Mesenchymal stem cell (in vitro differentiated cells and primary cell): ENCODE measurements at regions not wholly inside any gene's neighbourhood (a gene's known extent, or its start where the extent isn't known, plus 50 kb on each side); places are given as distances from the start of the nearest gene placed in this dataset.
A peak's percentile ranks its signal among the peaks of the same experiment; 100 is the strongest.

Source experiments
- DNase-seq: peaks from one replicate; pipeline ENCODE4 v3.0.0-alpha.2; 2013
- H2AFZ ChIP-seq: one replicate; pipeline ENCODE4 v1.6.1; 2013; ENCODE audit warnings: low read depth, mild to moderate bottlenecking, control low read depth, inconsistent platforms, low read length, moderate library complexity
- H2AK5ac ChIP-seq: 2 replicates; pipeline ENCODE4 v1.6.1; 2013; ENCODE audit warnings: low read length, moderate library complexity, mild to moderate bottlenecking, inconsistent platforms; ENCODE audit not compliant: severe bottlenecking
- H2BK120ac ChIP-seq: one replicate; pipeline ENCODE4 v1.6.1; 2013; ENCODE audit warnings: low read depth, mild to moderate bottlenecking, inconsistent platforms, low read length, moderate library complexity
- H2BK12ac ChIP-seq, 2 experiments: one replicate each; pipeline ENCODE4 v1.6.1; 2013; ENCODE audit warnings: inconsistent platforms in 2 of 2, low read length in 2 of 2, mild to moderate bottlenecking in 2 of 2, moderate library complexity in 2 of 2, control low read depth in 1 of 2
- H2BK15ac ChIP-seq: one replicate; pipeline ENCODE4 v1.6.1; 2013; ENCODE audit warnings: mild to moderate bottlenecking, low read depth, inconsistent platforms; ENCODE audit not compliant: poor library complexity, severe bottlenecking
- H2BK5ac ChIP-seq: 2 replicates; pipeline ENCODE4 v1.6.1; 2013; ENCODE audit warnings: low read depth, mild to moderate bottlenecking, low read length, control low read depth, inconsistent platforms; ENCODE audit not compliant: poor library complexity, severe bottlenecking
- H3K14ac ChIP-seq, 2 experiments: one replicate each; pipeline ENCODE4 v1.6.1; 2013; ENCODE audit warnings: inconsistent platforms in 2 of 2, low read length in 2 of 2, control low read depth in 1 of 2, mild to moderate bottlenecking in 1 of 2, moderate library complexity in 1 of 2
- H3K18ac ChIP-seq, 2 experiments: one replicate each; pipeline ENCODE4 v1.6.1; 2013; ENCODE audit warnings: inconsistent platforms in 2 of 2, low read length in 2 of 2, control low read depth in 1 of 2, low read depth in 1 of 2, mild to moderate bottlenecking in 1 of 2
- H3K23ac ChIP-seq, 2 experiments: one replicate each; pipeline ENCODE4 v1.6.1; 2013; ENCODE audit warnings: inconsistent platforms in 2 of 2, low read length in 2 of 2, mild to moderate bottlenecking in 2 of 2, moderate library complexity in 2 of 2, control low read depth in 1 of 2
- H3K27ac ChIP-seq: 2 replicates; pipeline ENCODE4 v1.5.1; 2013; ENCODE audit warnings: mild to moderate bottlenecking, moderate library complexity, low read length, control low read depth, inconsistent platforms; ENCODE audit not compliant: poor library complexity, severe bottlenecking
- H3K27me3 ChIP-seq, 2 experiments: 2 replicates each; pipeline versions ENCODE4 v1.6.1 to v1.7.0; 2013; ENCODE audit warnings: low read length in 2 of 2, mild to moderate bottlenecking in 2 of 2, moderate library complexity in 2 of 2, control low read depth in 1 of 2, inconsistent platforms in 1 of 2; ENCODE audit not compliant: control insufficient read depth in 1 of 2, insufficient read depth in 1 of 2
- H3K36me3 ChIP-seq, 2 experiments: 2 replicates each; pipeline versions ENCODE4 v1.6.1 to v1.7.0; 2013; ENCODE audit warnings: low read length in 2 of 2, control low read depth in 1 of 2, inconsistent platforms in 1 of 2, low read depth in 1 of 2, mild to moderate bottlenecking in 1 of 2; ENCODE audit not compliant: insufficient read depth in 2 of 2, control insufficient read depth in 1 of 2
- H3K4ac ChIP-seq, 2 experiments: one replicate each; pipeline ENCODE4 v1.6.1; 2013; ENCODE audit warnings: inconsistent platforms in 2 of 2, low read length in 2 of 2, mild to moderate bottlenecking in 2 of 2, moderate library complexity in 2 of 2, control low read depth in 1 of 2, low read depth in 1 of 2
- H3K4me1 ChIP-seq: 2 replicates; pipeline ENCODE4 v1.6.1; 2013; ENCODE audit warnings: low read depth, low read length, control low read depth; ENCODE audit not compliant: control insufficient read depth, insufficient read depth
- H3K4me2 ChIP-seq: 2 replicates; pipeline ENCODE4 v1.6.1; 2013; ENCODE audit warnings: low read length, mild to moderate bottlenecking, inconsistent platforms; ENCODE audit not compliant: poor library complexity, severe bottlenecking
- H3K4me3 ChIP-seq, 2 experiments: 2 replicates each; pipeline versions ENCODE4 v1.5.1 to v1.7.0; 2013; ENCODE audit warnings: low read length in 2 of 2, mild to moderate bottlenecking in 2 of 2, control low read depth in 1 of 2, low read depth in 1 of 2; ENCODE audit not compliant: insufficient read depth in 1 of 2
- H3K79me1 ChIP-seq: replicated peaks from 2 replicates; pipeline ENCODE4 v1.6.1; 2013; ENCODE audit warnings: mild to moderate bottlenecking, control low read depth, low read length, inconsistent platforms; ENCODE audit not compliant: poor library complexity, severe bottlenecking
- H3K9ac ChIP-seq: 2 replicates; pipeline ENCODE4 v1.7.0; 2013; ENCODE audit warnings: mild to moderate bottlenecking, low read length, moderate library complexity
- H3K9me3 ChIP-seq: 2 replicates; pipeline ENCODE4 v1.7.0; 2013; ENCODE audit warnings: mild to moderate bottlenecking, low read length; ENCODE audit not compliant: control insufficient read depth
- H4K8ac ChIP-seq: one replicate; pipeline ENCODE4 v1.6.1; 2013; ENCODE audit warnings: inconsistent platforms, mild to moderate bottlenecking, low read length, moderate library complexity
- H4K91ac ChIP-seq: one replicate; pipeline ENCODE4 v1.6.1; 2013; ENCODE audit warnings: mild to moderate bottlenecking, low read length, inconsistent platforms
- WGBS: methylation state at CpG from one replicate; pipeline ENCODE4 v1.1.7; 2013; ENCODE audit warnings: mixed read lengths; 5-methylcytosine and 5-hydroxymethylcytosine counted together

DNA sequence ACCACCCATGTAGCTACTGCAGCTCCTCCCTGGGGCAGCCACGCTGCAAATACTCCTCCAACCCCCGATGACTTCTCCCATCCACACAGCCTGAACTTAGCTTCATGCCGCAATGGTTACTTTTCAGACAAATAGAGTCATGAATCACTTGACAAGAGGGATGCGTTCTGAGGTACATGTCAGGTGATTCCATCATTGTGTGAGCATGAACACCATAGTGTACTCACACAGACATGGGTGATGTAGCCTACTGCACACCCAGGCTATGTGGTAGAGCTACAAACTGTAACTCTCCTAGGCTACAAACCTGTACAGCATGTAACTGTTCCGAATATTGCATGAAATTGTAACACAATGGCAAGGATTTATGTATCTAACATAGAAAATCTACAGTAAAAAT, 298.5 kb upstream of the SLC35B3 start:
- Histone ChIP-seq H3K79me1 (no peaks in the 10 kb centered on the region), H3K27ac (no peak overlapping the region), H2AFZ (no peak overlapping the region), H3K4me2 (no peak overlapping the region), H2AK5ac (no peak overlapping the region), H3K9ac (no peak overlapping the region), H3K4me3 (no peak overlapping the region), H3K14ac (no peak overlapping the region), H3K23ac (no peak overlapping the region), H2BK5ac (no peak overlapping the region), H3K27me3 (no peaks in the 10 kb centered on the region), H3K4ac (no peak overlapping the region), H4K8ac (no peak overlapping the region), H3K36me3 (no peaks in the 10 kb centered on the region), H3K18ac (no peak overlapping the region), H3K4me1 (no peaks in the 10 kb centered on the region), H4K91ac (no peak overlapping the region), H2BK15ac (no peak overlapping the region), H2BK120ac (no peak overlapping the region), H3K9me3 (no peaks in the 10 kb centered on the region), H2BK12ac (no peak overlapping the region)
- WGBS: 73% methylated on average over 4 of the region's 5 CpGs
- no peak for DNase-seq

- Histone ChIP-seq H2AFZ (no peak overlapping the region), H3K4me3 (no peak overlapping the region), H3K14ac (no peak overlapping the region), H3K4me1 (no peaks in the 10 kb centered on the region), H4K8ac (no peak overlapping the region), H2AK5ac (no peak overlapping the region), H3K4me2 (no peak overlapping the region), H3K36me3 (no peaks in the 10 kb centered on the region), H3K27me3 (no peaks in the 10 kb centered on the region), H2BK15ac (no peak overlapping the region), H3K79me1 (no peaks in the 10 kb centered on the region), H2BK5ac (no peak overlapping the region), H2BK12ac (no peak overlapping the region), H3K9ac (no peak overlapping the region), H3K4ac (no peak overlapping the region), H3K9me3 (no peaks in the 10 kb centered on the region), H3K18ac (no peak overlapping the region), H3K27ac (no peak overlapping the region), H2BK120ac (no peak overlapping the region), H4K91ac (no peak overlapping the region), H3K23ac (no peak overlapping the region)
- DNase-seq: peak; percentile 15
- 88% methylated on average over 2 of the region's 2 CpGs for WGBS
These were observed 296.5 kb upstream of the SLC35B3 start for GRCh38 chr6:8731874-8732273.

DNA sequence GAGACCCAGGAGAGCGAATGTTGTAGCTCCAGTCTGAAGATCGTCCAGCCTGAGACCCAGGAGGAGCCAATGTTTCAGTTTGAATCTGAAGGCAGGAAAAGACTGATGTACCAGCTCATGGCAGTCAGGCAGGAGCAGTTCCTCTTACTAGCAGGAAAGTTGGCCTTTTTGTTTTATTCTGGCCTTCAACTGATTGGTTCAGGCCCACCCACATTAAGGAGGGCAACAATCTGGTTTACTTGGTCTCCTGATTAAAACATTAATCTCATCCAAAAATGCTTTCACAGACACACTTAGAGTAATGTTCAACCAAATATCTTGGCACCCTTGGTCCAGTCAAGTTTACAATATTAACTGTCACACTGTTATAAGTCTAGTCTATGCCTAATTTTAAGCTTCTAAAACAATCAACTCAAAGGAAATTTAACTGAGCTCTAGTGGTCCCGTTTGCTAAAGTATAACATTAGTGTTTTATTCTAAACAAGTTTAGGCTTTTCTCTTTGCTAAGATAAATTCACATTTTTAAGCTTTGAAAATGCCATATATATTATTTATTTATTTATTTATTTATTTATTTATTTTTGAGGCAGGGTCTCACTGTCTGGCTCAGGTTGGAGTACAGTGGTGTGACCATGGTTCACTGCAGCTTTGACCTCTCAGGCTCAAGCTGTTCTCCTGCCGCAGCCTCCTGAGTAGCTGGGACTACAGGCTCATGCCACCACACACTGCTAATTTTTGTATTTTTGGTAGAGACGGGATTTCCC, 275.5 kb upstream of the SLC35B3 start:
- Histone ChIP-seq H4K91ac (no peak overlapping the region), H3K4me1 (no peaks in the 10 kb centered on the region), H2BK15ac (no peak overlapping the region), H3K27me3 (no peaks in the 10 kb centered on the region), H2AFZ (no peak overlapping the region), H2BK5ac (no peak overlapping the region), H3K9ac (no peak overlapping the region), H3K14ac (no peak overlapping the region), H3K36me3 (no peaks in the 10 kb centered on the region), H3K4ac (no peak overlapping the region), H3K18ac (no peak overlapping the region), H4K8ac (no peak overlapping the region), H2BK12ac (no peak overlapping the region), H3K27ac (no peak overlapping the region), H3K4me3 (no peak overlapping the region), H3K79me1 (no peaks in the 10 kb centered on the region), H3K9me3 (no peaks in the 10 kb centered on the region), H3K23ac (no peak overlapping the region), H2AK5ac (no peak overlapping the region), H2BK120ac (no peak overlapping the region), H3K4me2 (no peak overlapping the region)
- WGBS: 91% methylated on average over 4 of the region's 5 CpGs
- no peak for DNase-seq

DNA sequence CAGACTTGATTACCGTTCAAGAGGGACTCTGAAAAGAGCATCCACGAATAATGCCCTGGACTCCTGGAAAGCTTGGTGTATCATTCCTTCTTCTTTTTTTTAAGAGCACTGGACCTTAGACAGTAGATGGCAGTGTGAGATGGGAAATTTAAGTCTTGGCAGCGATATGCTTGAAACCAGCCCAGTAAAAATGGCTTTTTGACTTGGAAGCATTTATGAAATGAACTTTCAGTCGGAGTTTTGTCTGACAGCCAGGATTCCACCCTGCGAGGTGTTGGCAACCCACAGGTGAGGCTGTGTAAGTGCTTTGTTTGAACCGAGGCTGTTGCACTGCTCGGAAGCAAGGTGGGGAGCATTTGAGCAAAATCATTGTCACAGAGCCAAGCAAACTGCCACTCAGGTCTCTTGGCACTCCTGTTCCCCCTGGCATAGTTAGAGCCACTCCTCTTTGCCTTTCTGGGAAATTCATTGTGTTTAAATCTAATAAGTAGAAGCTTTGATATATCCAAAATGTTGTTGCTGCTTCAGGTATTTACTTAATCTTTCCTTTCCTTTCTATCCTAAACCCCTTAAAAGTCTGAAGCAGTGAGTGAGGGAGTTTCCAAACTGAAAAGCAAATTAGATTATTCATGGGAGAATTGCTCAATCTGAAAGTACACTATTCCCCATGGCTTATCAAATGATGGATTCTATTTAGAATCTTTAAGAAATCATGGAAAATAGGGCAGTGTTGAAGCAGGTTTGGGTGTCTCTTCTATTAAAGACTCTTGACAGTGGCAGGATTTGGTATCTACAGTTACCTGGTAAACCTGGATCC, 272.8 kb upstream of the SLC35B3 start:
- Histone ChIP-seq H3K36me3 (no peaks in the 10 kb centered on the region), H2AK5ac (no peak overlapping the region), H2BK15ac (no peak overlapping the region), H3K14ac (no peak overlapping the region), H3K79me1 (no peaks in the 10 kb centered on the region), H2BK120ac (no peak overlapping the region), H3K9ac (no peak overlapping the region), H3K4me3 (peak overlapping the region in 1 of 2 experiments; percentile 25), H3K9me3 (no peaks in the 10 kb centered on the region), H3K27me3 (no peaks in the 10 kb centered on the region), H2AFZ (no peak overlapping the region), H3K4me1 (no peaks in the 10 kb centered on the region), H4K8ac (no peak overlapping the region), H3K23ac (no peak overlapping the region), H3K4me2 (no peak overlapping the region), H3K27ac (no peak overlapping the region), H3K18ac (no peak overlapping the region), H3K4ac (no peak overlapping the region), H2BK12ac (no peak overlapping the region), H4K91ac (no peak overlapping the region), H2BK5ac (no peak overlapping the region)
- WGBS: 62% methylated on average over 7 of the region's 7 CpGs
- DNase-seq: peak; percentile 3
